ENCODE measurements at regions not wholly inside any gene's neighbourhood (a gene's known extent, or its start where the extent isn't known, plus 50 kb on each side); places are given as distances from the start of the nearest gene placed in this dataset.

- Histone ChIP-seq H3K27ac (no peak overlapping the region), H3K36me3 (no peaks in the 10 kb centered on the region), H3K9me3 (no peaks in the 10 kb centered on the region), H3K4me1 (peaks cover 0 to 5% of the 10 kb centered on the region in 2 donors), H3K27me3 (no peaks in the 10 kb centered on the region), H3K4me3 (no peak overlapping the region)
- TF ChIP-seq POLR2A (IDR thresholded peaks at IDR 0.05) (no peak), CTCF (IDR thresholded peaks at IDR 0.05) (no peak), POLR2AphosphoS5 (IDR thresholded peaks at IDR 0.05) (no peak)
- intact Hi-C loops (cut with DNase I; ENCODE audit: low total_unique reads), result no loop called here
- DNase-seq (ENCODE audit: low spot score in 2 of 2), result no peak
These were observed 103.7 kb upstream of the KLF3 start for GRCh38 chr4:38560340-38560739.

GRCh38 chr4:38560768-38561558 lies 103.0 kb upstream of the KLF3 start:
- H3K36me3 ChIP-seq, result no peaks in the 10 kb centered on the region
- H3K27me3 ChIP-seq, result no peaks in the 10 kb centered on the region
- TF ChIP-seq CTCF (IDR thresholded peaks at IDR 0.05) (no peak), POLR2A (IDR thresholded peaks at IDR 0.05) (no peak), POLR2AphosphoS5 (IDR thresholded peaks at IDR 0.05) (no peak)
- DNase-seq (ENCODE audit: low spot score in 2 of 2), result no peak
- intact Hi-C loops (cut with DNase I; ENCODE audit: low total_unique reads), result no loop called here
- H3K4me1 ChIP-seq, result peaks cover 0 to 10% of the 10 kb centered on the region in 2 donors
- no peak overlapping the region for H3K4me3 ChIP-seq
- H3K9me3 ChIP-seq, result no peaks in the 10 kb centered on the region
- H3K27ac ChIP-seq, result no peak overlapping the region

- Histone ChIP-seq H3K27ac (no peak overlapping the region), H3K4me3 (no peak overlapping the region), H3K9me3 (no peaks in the 10 kb centered on the region), H3K27me3 (no peaks in the 10 kb centered on the region), H3K4me1 (peaks cover 0 to 10% of the 10 kb centered on the region in 2 donors), H3K36me3 (no peaks in the 10 kb centered on the region)
- TF ChIP-seq CTCF (IDR thresholded peaks at IDR 0.05) (no peak), POLR2A (IDR thresholded peaks at IDR 0.05) (no peak)
- no peak for DNase-seq (ENCODE audit: low spot score in 2 of 2)
- intact Hi-C loops (cut with DNase I; ENCODE audit: low total_unique reads), result no loop called here
These were observed 101.2 kb upstream of the KLF3 start for GRCh38 chr4:38562751-38563198.

GRCh38 chr4:38563707-38564495 lies 100.1 kb upstream of the KLF3 start:
- no peak for TF ChIP-seq POLR2AphosphoS5 (IDR thresholded peaks at IDR 0.05)
- TF ChIP-seq CTCF (IDR thresholded peaks at IDR 0.05), result no peak
- TF ChIP-seq POLR2A (IDR thresholded peaks at IDR 0.05), result no peak
- intact Hi-C loops (cut with DNase I; ENCODE audit: low total_unique reads), result no loop called here
- Histone ChIP-seq H3K36me3 (no peaks in the 10 kb centered on the region), H3K4me3 (no peak overlapping the region), H3K27me3 (no peaks in the 10 kb centered on the region), H3K9me3 (no peaks in the 10 kb centered on the region), H3K27ac (no peak overlapping the region), H3K4me1 (peaks cover 0 to 10% of the 10 kb centered on the region in 2 donors)
- no peak for DNase-seq (ENCODE audit: low spot score in 2 of 2)

Data from breast epithelium (tissue), 4 donors.